ENCODE measurements at regions not wholly inside any gene's neighbourhood (a gene's known extent, or its start where the extent isn't known, plus 50 kb on each side); places are given as distances from the start of the nearest gene placed in this dataset.

DNA sequence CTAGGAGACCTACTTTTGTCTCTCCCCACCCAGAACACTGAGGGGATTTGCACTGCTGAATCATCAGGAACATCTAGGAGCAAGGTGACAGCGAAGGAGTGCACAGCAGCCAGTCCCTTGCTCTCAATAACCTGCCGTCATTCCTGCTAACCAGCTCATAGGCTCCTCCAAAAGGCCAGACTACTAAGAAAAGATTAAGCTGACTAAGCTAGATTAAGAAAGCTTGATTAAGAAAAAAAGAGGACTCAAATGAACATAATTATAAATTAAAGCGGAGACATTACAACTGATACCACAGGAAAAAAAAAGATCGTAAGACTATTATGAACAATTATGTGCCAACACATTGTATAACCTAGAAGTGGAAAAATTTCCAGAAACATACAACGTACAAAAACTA is 1254.8 kb upstream of the CHAC2 start:
- DNase-seq (no peak), ATAC-seq (no peak)
- Histone ChIP-seq H3K4me1 (no peaks in the 10 kb centered on the region), H3K4me3 (no peak overlapping the region), H3K9me3 (no peaks in the 10 kb centered on the region), H3K27me3 (ENCODE audit: insufficient read depth in 3 of 3, low read length in 2 of 3) (no peaks in the 10 kb centered on the region), H3K36me3 (ENCODE audit: insufficient read depth in 1 of 2, low read depth in 1 of 2) (no peaks in the 10 kb centered on the region), H3K27ac (no peak overlapping the region)
- intact Hi-C loops (cut with DNase I): no loop called here
- 90 to 91% (median 90%) methylated on average over 5 of the region's 5 CpGs for WGBS, 3 donors
- TF ChIP-seq, protein P1, sequence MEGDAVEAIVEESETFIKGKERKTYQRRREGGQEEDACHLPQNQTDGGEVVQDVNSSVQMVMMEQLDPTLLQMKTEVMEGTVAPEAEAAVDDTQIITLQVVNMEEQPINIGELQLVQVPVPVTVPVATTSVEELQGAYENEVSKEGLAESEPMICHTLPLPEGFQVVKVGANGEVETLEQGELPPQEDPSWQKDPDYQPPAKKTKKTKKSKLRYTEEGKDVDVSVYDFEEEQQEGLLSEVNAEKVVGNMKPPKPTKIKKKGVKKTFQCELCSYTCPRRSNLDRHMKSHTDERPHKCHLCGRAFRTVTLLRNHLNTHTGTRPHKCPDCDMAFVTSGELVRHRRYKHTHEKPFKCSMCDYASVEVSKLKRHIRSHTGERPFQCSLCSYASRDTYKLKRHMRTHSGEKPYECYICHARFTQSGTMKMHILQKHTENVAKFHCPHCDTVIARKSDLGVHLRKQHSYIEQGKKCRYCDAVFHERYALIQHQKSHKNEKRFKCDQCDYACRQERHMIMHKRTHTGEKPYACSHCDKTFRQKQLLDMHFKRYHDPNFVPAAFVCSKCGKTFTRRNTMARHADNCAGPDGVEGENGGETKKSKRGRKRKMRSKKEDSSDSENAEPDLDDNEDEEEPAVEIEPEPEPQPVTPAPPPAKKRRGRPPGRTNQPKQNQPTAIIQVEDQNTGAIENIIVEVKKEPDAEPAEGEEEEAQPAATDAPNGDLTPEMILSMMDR (IDR thresholded peaks at IDR 0.05): no peak

DNA sequence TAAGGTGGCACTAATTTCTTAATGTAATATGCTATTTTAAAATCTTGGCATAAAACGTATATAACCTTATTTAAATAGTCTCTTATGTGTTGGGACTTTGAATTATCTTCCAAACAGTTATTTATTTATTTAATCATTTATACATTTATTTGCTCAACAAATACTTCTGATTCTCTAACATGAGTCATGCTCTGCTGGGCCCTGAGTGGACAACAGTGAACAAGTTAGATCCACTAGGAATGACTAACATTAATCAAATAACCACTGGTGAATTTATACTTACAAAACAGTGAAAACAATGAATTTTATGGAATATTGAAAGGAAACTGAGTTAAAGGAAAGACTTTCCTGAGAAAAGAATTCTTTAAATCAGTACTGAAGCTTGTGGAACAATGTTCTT is 1257.2 kb upstream of the CHAC2 start:
- no peaks in the 10 kb centered on the region for H3K4me1 ChIP-seq
- DNase-seq (no peak), ATAC-seq (no peak)
- H3K9me3 ChIP-seq: no peaks in the 10 kb centered on the region
- WGBS, 3 donors: 75 to 92% (median 81%) methylated on average over 1 of the region's 1 CpG
- no peaks in the 10 kb centered on the region for H3K27me3 ChIP-seq (ENCODE audit: insufficient read depth in 3 of 3, low read length in 2 of 3)
- H3K36me3 ChIP-seq (ENCODE audit: insufficient read depth in 1 of 2, low read depth in 1 of 2): no peaks in the 10 kb centered on the region
- no peak overlapping the region for H3K27ac ChIP-seq
- intact Hi-C loops (cut with DNase I): no loop called here
- TF ChIP-seq, protein P1 (IDR thresholded peaks at IDR 0.05): no peak
- H3K4me3 ChIP-seq: no peak overlapping the region

DNA sequence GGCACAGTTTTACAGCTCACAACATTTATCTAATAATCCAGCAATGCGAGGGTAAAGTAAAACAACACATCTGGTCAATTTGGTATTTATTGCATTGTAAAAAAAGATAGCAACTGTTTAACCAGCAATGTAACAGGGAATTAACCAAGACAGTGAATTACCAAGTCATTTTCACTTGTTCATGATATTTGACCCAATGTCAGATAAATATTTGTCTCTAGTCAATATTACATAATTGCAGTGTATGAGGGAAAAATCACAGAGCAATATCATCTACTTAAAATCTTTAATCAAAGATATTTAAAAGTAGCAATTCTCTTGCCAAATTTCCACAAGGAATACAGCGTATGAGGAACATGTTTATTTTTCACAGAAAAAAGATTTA is 1265.1 kb upstream of the CHAC2 start:
- intact Hi-C loops (cut with DNase I): no loop called here
- Histone ChIP-seq H3K27ac (no peak overlapping the region), H3K36me3 (ENCODE audit: insufficient read depth in 1 of 2, low read depth in 1 of 2) (no peaks in the 10 kb centered on the region), H3K4me1 (no peaks in the 10 kb centered on the region), H3K4me3 (no peak overlapping the region), H3K27me3 (ENCODE audit: insufficient read depth in 3 of 3, low read length in 2 of 3) (no peaks in the 10 kb centered on the region), H3K9me3 (no peaks in the 10 kb centered on the region)
- 78 to 87% (median 83%) methylated on average over 2 of the region's 2 CpGs for WGBS, 3 donors
- TF ChIP-seq, protein P1 (IDR thresholded peaks at IDR 0.05): no peak
- DNase-seq (no peak), ATAC-seq (no peak)

DNA sequence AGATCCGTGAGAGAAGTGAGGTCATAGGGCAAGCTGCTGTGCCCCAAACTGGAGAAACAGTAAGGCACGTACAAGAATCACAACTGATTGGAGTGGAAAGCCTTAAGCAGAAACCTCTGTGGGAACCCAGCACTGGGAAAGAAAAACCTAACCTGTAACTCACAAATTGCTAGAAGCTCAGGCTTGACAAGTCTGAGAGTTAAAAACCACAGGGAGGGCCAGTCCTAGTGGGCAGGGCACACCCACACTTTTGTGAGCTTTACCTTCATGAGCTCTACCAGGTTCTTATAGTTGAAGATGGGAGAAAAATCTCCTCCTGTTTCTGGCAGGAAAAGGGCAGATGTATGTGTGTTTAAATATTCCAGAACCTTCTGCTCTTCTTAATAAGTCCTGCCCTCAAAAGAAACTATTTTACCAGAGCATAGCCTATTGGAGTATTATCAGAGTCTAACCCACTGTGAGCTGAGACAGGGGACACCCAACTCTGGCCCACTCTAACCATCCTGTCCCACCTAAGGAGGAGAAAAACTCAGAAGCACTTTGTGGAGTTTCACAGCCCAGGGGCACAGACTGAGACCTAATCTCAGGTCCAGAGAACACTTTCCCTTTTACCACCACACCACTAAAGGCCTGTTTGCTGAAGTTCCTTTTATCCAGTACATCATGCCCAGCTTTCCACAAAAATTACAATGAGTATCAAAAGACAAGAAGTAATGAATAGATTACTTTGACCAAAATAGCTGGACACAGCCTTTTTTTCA is 1265.7 kb upstream of the CHAC2 start:
- ATAC-seq: no peak

More for the DNA sequence above, 1265.7 kb upstream of the CHAC2 start:
- H3K36me3 ChIP-seq (ENCODE audit: insufficient read depth in 1 of 2, low read depth in 1 of 2): no peaks in the 10 kb centered on the region
- WGBS, 3 donors: 42 to 48% (median 46%) methylated on average over 2 of the region's 2 CpGs
- H3K27ac ChIP-seq: no peak overlapping the region
- DNase-seq: no peak
- H3K27me3 ChIP-seq (ENCODE audit: insufficient read depth in 3 of 3, low read length in 2 of 3): no peaks in the 10 kb centered on the region
- H3K4me1 ChIP-seq: no peaks in the 10 kb centered on the region
- intact Hi-C loops (cut with DNase I): no loop called here
- no peaks in the 10 kb centered on the region for H3K9me3 ChIP-seq
- H3K4me3 ChIP-seq: no peak overlapping the region
- TF ChIP-seq, protein P1 (IDR thresholded peaks at IDR 0.05): no peak

Measured in psoas muscle (tissue), 7 donors.